WTC11 (cell line): ENCODE measurements at regions not wholly inside any gene's neighbourhood (a gene's known extent, or its start where the extent isn't known, plus 50 kb on each side); places are given as distances from the start of the nearest gene placed in this dataset.

Experiments
- CREB1 ChIP-seq: sonication (generic); formaldehyde crosslinking; IDR thresholded peaks from 2 replicates; pipeline ENCODE4 v1.8.0; 2023; ENCODE audit warnings: mild to moderate bottlenecking, missing genetic modification reagents
- EMX1 ChIP-seq: fragments of 250-450 bp; sonication (Bioruptor Pico); IDR thresholded peaks from 2 replicates; pipeline ENCODE4 v1.8.0; 2021; ENCODE audit warnings: mild to moderate bottlenecking
- MXD4 ChIP-seq: fragments of 250-450 bp; sonication (Bioruptor Pico); IDR thresholded peaks from 2 replicates; pipeline ENCODE4 v1.8.0; 2021; ENCODE audit warnings: mild to moderate bottlenecking, moderate library complexity, borderline replicate concordance
- NR3C1 ChIP-seq: sonication (generic); formaldehyde crosslinking; conservative IDR thresholded peaks from 2 replicates; pipeline ENCODE4 v1.8.1; 2023; ENCODE audit warnings: low read depth, mild to moderate bottlenecking, missing genetic modification reagents
- SP1 ChIP-seq: sonication (generic); formaldehyde crosslinking; conservative IDR thresholded peaks from 2 replicates; pipeline ENCODE4 v1.8.1; 2022; ENCODE audit warnings: missing genetic modification reagents
- TEAD4 ChIP-seq: sonication (generic); formaldehyde crosslinking; IDR thresholded peaks from 2 replicates; pipeline ENCODE4 v1.8.0; 2022; ENCODE audit warnings: mild to moderate bottlenecking, missing genetic modification reagents
- TF ChIP-seq, protein P1 (sequence below): fragments of 200-600 bp; IDR thresholded peaks from 2 replicates; pipeline ENCODE4 v1.8.0; 2022; ENCODE audit warnings: antibody characterized with exemption
- TF ChIP-seq, protein P2 (sequence below): sonication (generic); formaldehyde crosslinking; IDR thresholded peaks from 2 replicates; pipeline ENCODE4 v1.8.0; 2022; ENCODE audit warnings: mild to moderate bottlenecking, missing genetic modification reagents

DNA sequence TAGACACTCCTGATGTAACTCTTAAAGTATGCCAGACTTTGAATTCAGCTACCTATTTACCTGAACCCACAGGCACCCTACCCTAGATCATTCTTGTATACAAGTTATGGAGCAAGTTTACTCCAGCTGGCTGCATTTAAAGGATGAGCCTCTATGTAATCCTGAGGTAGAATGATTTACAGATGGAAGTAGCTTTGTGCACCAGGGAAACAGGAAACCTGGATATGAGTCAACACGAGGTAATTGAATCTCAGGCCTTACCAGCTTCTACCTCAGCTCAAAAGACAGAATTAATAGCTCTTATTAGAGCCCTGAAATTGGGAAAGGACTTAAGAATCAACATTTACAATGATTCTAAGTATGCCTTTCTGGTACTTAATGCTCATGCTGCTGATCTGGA lies 119.8 kb downstream of the AGTR2 start:
- TF ChIP-seq, protein P1, sequence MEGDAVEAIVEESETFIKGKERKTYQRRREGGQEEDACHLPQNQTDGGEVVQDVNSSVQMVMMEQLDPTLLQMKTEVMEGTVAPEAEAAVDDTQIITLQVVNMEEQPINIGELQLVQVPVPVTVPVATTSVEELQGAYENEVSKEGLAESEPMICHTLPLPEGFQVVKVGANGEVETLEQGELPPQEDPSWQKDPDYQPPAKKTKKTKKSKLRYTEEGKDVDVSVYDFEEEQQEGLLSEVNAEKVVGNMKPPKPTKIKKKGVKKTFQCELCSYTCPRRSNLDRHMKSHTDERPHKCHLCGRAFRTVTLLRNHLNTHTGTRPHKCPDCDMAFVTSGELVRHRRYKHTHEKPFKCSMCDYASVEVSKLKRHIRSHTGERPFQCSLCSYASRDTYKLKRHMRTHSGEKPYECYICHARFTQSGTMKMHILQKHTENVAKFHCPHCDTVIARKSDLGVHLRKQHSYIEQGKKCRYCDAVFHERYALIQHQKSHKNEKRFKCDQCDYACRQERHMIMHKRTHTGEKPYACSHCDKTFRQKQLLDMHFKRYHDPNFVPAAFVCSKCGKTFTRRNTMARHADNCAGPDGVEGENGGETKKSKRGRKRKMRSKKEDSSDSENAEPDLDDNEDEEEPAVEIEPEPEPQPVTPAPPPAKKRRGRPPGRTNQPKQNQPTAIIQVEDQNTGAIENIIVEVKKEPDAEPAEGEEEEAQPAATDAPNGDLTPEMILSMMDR, result no peak
- TF ChIP-seq MXD4 (CRISPR knock-in tag) (no peak), EMX1 (no peak), NR3C1 (CRISPR knock-in tag) (no peak), SP1 (CRISPR knock-in tag) (no peak), TEAD4 (no peak), CREB1 (CRISPR knock-in tag) (no peak)
- TF ChIP-seq, protein P2, sequence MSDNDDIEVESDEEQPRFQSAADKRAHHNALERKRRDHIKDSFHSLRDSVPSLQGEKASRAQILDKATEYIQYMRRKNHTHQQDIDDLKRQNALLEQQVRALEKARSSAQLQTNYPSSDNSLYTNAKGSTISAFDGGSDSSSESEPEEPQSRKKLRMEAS (CRISPR knock-in tag), result no peak
